Activated naive CD4-positive, alpha-beta T cell treated with anti-CD3 and anti-CD28 coated beads, Interleukin-2, amount 50 U/mL, for 24 hours (primary cell): ENCODE measurements at regions not wholly inside any gene's neighbourhood (a gene's known extent, or its start where the extent isn't known, plus 50 kb on each side); places are given as distances from the start of the nearest gene placed in this dataset.

Experiments
- H3K27ac Mint-ChIP-seq: one replicate; pipeline ENCODE4 v1.8.0; 2021; ENCODE audit warnings: mild to moderate bottlenecking, mixed read lengths
- H3K27me3 Mint-ChIP-seq: one replicate; pipeline ENCODE4 v1.8.0; 2021; ENCODE audit warnings: mixed read lengths
- H3K36me3 Mint-ChIP-seq: one replicate; pipeline ENCODE4 v1.8.0; 2021; ENCODE audit warnings: mixed read lengths
- H3K4me1 Mint-ChIP-seq: one replicate; pipeline ENCODE4 v1.8.0; 2021; ENCODE audit warnings: mixed read lengths
- H3K4me3 Mint-ChIP-seq: one replicate; pipeline ENCODE4 v1.8.0; 2021; ENCODE audit warnings: mild to moderate bottlenecking, mixed read lengths
- H3K9me3 Mint-ChIP-seq: one replicate; pipeline ENCODE4 v1.8.0; 2021; ENCODE audit warnings: mixed read lengths

GRCh38 chr5:8961956-8962355 is 583.9 kb downstream of the SEMA5A start:
- Mint-ChIP-seq H3K4me3 (no peak overlapping the region), H3K27ac (no peak overlapping the region), H3K27me3 (no peaks in the 10 kb centered on the region), H3K4me1 (no peaks in the 10 kb centered on the region), H3K36me3 (no peaks in the 10 kb centered on the region), H3K9me3 (peaks cover 5% of the 10 kb centered on the region)

- Mint-ChIP-seq H3K27ac (no peak overlapping the region), H3K4me1 (no peaks in the 10 kb centered on the region)
Observed at GRCh38 chr5:8981016-8981415, 564.9 kb downstream of the SEMA5A start.

GRCh38 chr5:8981496-8981895 is 564.4 kb downstream of the SEMA5A start:
- Mint-ChIP-seq H3K36me3 (no peaks in the 10 kb centered on the region), H3K4me1 (no peaks in the 10 kb centered on the region), H3K9me3 (peaks cover 8% of the 10 kb centered on the region), H3K4me3 (no peak overlapping the region), H3K27me3 (no peaks in the 10 kb centered on the region), H3K27ac (no peak overlapping the region)

More at GRCh38 chr5:8981016-8981415, 564.9 kb downstream of the SEMA5A start:
- peaks cover 4% of the 10 kb centered on the region for H3K9me3 Mint-ChIP-seq
- no peak overlapping the region for H3K4me3 Mint-ChIP-seq
- H3K27me3 Mint-ChIP-seq = no peaks in the 10 kb centered on the region
- H3K36me3 Mint-ChIP-seq = no peaks in the 10 kb centered on the region

GRCh38 chr5:8984386-8984785 is 561.5 kb downstream of the SEMA5A start:
- Mint-ChIP-seq H3K9me3 (peaks cover 21% of the 10 kb centered on the region), H3K4me1 (no peaks in the 10 kb centered on the region), H3K36me3 (no peaks in the 10 kb centered on the region), H3K4me3 (no peak overlapping the region), H3K27me3 (no peaks in the 10 kb centered on the region), H3K27ac (no peak overlapping the region)
